Activated CD4-positive, alpha-beta T cell treated with anti-CD3 and anti-CD28 coated beads, Interleukin-2, Interleukin-6, amounts not matched to agents 100 ng/mL and 50 ng/mL, durations not matched to agents 16 hours and 8 hours (primary cell): ENCODE measurements at regions not wholly inside any gene's neighbourhood (a gene's known extent, or its start where the extent isn't known, plus 50 kb on each side); places are given as distances from the start of the nearest gene placed in this dataset.

Experiments
- DNase-seq: peaks from one replicate; pipeline ENCODE4 v3.0.0-alpha.2; 2020

DNA sequence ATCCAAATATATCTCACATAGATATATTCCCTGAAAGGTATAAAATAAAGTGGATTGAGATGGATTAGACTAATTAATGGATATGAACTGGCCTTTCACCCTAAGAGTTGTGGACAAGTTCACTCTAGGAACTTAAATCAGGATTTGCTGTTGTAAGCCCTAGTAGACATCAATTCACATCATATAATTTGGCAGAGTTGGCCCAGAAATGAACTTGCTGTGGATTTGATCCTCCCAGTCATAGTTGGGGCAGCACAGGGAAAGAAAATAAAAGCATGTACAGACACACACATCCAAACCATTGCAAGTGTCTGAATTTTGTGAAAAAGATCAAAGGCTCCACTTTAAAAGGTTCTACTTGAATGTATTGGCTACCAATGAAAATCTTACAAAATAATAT, 734.7 kb upstream of the NR2F2 start:
- DNase-seq: no peak

DNA sequence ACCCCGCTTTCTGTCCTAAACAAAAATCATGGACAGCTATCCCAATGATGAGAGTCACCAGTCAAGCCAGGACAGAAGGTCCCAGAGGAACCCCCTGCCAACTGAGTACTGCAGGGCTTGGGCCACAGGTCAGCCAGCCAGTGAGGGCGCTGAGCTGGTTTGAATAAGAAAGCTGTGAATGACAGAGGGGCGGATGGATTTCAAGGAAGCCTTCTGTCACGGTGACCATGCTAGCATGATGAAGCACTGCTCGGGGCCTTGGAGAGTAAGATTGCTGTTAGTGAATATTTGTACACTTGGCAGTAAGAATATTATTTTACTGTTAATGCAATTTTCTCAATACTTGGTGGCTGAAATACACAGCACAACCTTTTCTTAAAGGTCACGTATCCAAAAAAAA, 734.0 kb upstream of the NR2F2 start:
- DNase-seq: no peak

DNA sequence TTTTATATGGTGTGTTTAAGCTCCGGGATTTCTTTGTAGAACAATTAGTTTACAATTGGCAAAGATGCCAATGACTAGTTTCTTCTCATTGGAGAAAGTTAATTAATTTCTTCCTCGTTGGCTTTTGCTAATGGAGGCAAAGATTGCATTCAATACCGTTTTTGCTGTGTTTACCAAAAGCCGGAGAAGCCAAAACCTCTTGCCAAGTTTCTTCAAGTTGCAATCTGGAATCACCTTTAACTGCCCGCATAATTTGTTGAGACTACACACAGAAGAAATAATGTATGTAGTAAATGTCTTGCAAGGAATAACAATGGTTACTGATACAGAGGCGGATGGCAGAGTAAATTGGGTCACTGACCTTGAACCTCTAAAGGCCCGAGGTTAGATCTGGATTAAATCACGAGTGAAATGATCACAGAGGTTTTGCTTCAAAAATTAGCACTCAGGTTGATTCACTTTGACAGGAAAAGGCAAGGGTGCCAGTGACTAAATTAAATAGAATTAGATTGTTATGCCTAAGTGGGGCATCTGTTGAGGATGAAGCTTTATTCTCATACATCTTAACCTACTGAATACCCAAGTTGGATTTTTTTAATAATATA, 732.1 kb upstream of the NR2F2 start:
- no peak for DNase-seq

DNA sequence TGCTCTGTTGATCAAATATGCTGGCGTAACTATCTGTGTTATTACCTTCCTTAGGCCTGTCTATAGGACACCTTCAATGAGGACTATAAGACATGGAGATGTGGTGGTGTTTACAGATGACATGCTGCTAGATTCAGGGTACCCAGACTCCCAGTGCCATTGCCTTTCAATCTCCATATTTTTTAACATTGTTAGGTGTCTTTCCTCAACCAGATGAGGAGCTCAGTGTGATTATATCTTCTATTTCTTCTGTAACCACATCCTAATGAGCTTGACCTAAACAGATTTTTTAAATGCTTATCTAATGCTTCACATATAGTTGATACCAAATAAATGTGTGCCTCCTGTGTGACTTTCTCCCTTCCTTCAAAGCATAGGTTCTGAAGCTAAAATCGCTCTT, 730.1 kb upstream of the NR2F2 start:
- DNase-seq: no peak

DNA sequence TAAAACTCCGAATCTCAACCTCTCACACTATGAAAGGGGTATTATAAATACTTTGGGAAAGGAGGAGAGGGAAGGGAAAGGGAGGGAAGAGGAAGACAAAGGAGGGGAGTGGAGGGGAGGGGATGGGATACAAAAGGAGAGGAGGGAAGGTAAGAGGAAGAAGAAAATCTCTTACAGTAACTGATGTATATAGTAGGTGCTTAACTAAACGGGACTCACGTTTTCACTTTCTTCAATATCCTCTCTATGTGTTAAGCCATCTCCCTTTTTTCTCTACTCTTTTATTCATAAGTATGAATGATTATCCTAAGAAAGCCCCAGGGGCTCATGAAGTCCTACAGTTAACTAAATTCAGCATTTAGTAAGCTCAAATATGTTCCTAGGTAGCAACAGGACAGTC, 729.6 kb upstream of the NR2F2 start:
- no peak for DNase-seq

DNA sequence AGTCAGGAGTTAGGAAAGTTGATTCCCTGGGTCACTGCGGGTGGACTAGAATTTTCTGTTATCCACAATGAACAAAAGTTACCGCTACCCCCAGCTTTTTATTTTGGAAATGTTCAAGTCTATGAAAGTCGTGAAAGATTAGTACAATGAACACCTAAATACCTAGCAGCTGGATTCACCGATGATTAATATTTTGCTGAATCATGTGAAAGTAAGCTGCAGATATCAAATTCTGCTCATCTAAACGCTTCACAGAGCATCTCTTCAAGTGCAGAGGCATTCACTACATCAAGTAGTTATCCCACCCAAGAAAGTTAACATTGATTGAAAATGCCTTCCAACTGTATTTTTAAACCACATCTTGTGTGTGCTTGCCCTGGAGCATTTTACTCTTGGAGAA, 729.0 kb upstream of the NR2F2 start:
- DNase-seq: no peak

DNA sequence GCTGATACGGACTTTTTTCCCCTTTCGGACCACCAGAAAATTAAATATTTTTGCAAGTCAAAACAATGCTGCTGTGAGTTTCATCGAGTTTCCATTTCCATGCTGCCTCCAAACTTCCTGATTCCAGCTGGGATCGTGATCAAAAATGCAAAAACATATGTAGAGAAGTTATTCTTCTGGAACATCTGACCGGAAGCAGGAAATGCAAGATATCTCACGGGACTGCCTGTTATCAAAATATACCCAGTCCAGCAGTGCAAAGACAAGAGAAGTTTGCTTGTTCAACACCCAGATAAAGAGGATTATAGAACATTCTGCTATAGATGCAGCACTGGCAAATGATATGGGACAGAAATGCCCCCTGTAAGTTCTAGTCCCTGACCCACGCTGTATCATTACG, 726.7 kb upstream of the NR2F2 start:
- no peak for DNase-seq

DNA sequence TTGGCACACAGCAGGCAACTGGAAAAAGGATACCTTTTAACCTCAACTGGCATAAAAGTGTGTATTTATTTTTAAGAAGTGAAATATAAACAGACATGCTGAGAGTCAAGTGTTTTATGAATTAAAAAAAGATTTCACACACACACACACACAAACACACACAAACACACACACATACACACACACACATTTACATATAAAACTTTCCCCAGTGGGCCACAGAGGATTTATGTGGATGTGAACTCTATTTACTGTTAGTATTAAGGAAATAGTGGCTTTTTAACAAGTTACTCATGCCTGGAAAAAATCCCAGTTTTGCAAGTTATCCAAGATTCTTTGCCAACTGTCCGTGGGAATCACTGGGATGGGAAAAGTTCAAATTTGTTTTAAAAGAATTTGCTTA, 725.9 kb upstream of the NR2F2 start:
- DNase-seq: no peak

DNA sequence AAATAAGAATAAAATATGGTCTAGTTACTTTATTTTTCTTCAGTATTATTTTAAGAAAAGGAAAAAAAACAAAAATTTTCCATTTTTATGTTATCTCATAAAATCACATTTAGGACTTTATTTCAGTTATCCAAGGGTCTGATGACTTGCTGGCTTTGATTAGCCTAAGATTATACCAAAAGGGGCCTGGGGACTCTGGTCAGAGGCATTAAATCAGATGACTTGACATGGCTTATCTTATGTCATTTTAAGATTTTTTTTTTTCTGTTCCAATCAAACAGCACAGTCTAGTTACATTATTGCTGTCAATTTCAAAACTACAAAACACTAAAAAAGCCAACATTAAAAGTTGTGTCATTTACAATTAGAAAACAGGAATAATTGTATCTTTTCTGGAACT, 725.4 kb upstream of the NR2F2 start:
- no peak for DNase-seq

DNA sequence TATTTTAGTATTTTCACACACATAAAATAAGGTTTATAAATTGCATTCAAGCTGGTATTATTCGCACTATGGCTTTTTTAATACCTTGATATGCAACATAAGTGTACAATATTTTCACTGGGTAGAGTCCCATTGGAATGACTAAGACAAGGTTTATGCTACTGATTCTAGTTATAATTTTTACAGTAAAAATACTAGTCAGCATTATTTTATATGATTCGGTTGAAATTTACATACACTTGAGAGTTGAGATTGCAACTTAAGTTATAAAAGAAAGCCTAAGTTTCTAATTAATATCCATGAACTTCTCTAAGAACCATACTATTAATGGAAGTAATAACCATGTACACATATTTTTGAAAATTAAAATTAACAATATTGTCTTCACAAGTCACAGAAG, 723.9 kb upstream of the NR2F2 start:
- DNase-seq: no peak

DNA sequence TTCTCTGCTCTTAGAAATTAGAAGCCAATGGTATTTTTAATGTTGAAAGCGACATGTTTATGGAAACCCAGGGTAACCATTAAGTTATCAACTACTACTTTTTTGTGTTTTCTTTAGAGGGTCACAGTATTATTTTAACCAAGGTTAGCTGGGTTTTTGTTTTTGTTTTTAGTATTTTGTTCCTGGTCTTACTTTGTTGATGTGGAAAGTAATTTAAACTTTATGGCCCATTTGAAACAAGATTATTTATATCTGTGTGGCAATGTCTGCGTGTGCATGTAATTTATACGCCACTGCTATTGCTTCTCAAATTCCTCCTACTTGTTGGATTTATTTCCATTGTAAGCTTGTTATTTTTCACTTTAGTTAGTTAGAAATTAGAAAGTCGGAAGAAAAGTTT, 722.1 kb upstream of the NR2F2 start:
- DNase-seq: no peak

DNA sequence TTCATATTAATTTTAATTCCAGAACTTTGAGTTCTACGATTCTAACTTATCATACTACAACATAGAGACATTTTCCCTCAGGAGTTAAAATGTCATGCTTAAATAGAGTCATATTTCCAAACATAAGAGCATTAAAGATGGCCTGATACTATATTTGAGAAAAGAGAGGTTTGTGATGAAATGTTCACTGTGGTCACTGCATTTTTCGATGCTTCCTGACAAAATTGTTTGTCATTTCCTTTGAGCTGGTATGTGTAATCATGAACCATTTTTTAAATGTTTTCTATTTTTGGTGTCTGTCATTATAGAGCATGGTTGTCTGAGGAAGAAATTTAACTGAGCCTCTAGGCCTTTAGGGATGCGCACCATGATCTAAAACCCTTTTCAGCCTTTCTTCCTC, 721.4 kb upstream of the NR2F2 start:
- no peak for DNase-seq

DNA sequence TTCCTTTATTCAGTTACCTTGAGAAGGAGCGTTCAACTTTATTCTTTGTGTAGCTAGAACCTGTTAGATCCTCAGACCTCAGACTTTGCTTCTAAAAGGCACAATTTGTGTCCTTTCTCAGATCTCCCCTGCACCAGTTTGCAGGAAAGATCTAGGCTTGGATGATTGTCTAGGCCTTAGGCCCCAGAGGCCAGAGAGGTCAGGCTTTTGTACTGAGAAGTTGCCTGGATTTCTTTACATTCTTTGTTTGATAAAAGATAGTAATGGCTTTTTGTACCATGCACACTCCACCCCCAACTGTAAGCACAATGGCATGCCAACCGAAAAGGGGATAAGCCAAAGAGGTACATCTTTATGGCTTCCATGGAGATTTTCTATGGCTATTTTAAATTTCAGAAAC, 719.6 kb upstream of the NR2F2 start:
- DNase-seq: no peak

DNA sequence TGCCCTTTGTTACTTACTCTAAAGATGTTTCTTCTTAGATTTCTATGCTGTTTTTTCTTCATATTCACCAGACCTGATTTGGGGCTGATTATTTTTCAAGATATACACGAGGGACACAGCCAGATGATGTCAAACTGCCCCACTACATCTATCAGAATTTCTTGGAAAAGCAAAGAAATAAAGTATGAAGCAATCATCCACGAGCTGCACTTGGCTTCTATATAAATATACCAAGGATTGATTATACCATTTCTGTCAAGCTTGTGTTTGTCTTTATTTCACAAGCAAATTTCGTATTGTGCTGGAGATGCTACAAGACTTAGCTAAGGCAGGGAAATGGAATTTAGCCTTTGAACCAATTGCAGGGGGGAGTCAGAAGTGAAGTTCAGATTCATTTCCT, 715.1 kb upstream of the NR2F2 start:
- DNase-seq: no peak

DNA sequence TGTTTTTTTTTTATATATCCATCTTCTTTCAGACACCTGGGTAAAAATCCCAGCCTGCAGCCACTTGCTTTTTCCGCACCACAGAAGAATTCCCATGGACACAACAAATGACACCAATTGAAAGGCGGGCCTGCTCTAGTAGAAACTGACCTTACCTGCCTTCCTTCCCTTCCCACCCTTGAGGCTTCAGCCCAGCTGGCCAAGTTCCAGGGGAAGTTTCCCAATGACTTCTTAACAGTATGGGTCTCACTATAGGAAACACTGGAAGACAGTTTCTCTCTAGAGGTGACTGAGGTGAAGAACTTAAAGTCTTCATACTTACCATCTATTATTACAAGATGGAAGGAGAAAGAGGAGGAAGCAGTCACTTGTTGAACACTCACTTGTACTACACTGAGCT, 714.2 kb upstream of the NR2F2 start:
- DNase-seq: no peak

DNA sequence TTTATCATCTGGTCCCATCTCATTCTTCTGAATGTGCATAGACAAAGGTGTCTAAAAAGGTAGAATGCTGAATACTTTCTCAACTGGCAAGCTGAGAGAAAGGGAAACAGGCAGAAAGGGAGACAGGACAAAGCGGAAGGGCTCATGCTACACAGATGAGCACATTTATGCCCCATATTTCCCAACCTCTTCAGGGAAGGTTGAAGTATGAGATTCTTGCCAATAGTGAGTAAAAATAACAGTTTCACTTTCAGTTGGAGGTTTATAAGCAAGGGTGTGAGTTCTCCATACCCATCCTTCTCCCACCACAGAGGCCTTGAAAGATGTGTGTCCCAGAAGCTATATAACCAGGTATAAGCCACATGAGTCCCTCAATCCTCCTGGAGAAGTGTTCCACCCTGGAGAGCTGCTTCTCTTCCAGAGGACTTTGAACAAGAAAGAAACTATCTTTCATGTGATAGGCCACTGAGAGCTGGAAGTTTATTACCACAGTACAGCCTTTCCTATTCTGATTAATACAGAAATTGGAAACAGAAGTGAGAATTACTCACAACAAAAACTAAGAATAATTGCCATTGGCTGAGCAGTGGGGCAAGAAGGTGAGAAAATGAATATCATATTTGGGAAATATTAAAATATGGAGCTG, 709.4 kb upstream of the NR2F2 start:
- peak; percentile 60 for DNase-seq

DNA sequence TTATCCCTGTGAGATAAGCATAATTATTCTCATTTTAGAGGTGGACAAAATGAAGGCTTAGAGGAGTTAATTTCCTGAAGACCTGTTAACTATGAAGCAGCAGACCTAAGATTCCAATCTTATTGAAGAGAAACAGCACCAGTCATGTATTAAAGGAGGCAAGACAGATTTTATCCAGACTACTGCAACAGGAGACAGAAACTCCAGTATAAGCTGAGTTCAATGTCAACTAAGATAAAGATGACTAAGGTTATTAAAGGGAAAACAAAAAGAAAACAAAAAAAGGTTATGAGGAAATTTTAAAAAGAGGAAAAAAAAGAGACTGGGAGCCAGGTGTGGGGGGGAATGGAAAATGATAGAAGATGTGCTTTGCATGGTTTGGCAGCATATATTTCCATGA, 707.7 kb upstream of the NR2F2 start:
- no peak for DNase-seq

DNA sequence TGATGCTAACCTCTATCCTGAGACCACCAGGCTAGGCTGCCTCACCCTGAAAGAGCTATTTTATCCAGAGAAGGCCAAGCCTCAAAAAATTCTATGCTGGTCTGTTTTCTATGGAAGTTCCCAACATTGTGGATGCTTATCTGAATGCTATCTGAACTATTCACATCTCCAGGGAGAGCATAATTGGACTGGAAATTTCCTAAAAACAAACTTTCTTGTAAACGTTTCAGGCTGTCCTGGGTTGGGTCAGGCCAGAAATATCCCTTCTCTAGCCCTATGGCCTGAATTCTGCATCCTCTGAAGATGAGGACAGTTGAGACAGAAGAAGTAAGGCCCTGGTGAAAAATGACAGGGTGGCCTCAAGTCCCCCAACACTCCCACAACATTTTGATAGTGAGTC, 706.4 kb upstream of the NR2F2 start:
- DNase-seq: no peak

DNA sequence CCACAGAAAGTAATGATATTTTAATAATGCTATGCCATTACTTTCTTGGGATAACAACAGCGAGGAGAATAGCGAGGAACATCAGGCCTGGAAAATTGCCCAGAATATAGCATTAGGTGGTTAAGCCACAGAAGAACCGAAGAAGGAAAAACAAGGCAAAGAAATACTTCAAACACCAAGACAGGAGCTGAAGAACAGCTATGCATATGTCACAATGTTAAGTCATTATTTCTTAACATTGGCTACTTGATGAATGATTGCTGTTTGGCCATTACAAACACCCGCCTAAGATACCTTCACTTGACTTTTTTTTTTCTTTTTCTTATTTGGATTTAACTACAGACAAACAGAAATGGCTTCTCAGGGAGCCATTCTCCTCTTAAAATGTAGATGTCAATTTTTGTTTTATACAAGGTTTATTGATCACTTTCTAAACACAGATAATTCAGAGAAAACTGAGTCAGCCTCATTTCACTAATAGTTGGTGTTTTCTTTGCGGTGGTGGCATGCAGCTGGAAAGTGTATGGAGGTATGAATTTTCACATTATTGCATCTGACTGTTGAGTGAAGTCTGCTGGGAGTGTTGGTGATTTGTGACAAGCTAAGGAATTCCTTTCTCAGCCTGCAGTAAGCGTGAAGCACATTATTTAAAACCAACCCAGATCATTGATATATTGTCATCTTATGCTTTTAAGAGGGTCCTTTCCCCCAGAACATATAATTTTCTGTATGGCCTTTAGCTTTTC, 705.7 kb upstream of the NR2F2 start:
- no peak for DNase-seq

DNA sequence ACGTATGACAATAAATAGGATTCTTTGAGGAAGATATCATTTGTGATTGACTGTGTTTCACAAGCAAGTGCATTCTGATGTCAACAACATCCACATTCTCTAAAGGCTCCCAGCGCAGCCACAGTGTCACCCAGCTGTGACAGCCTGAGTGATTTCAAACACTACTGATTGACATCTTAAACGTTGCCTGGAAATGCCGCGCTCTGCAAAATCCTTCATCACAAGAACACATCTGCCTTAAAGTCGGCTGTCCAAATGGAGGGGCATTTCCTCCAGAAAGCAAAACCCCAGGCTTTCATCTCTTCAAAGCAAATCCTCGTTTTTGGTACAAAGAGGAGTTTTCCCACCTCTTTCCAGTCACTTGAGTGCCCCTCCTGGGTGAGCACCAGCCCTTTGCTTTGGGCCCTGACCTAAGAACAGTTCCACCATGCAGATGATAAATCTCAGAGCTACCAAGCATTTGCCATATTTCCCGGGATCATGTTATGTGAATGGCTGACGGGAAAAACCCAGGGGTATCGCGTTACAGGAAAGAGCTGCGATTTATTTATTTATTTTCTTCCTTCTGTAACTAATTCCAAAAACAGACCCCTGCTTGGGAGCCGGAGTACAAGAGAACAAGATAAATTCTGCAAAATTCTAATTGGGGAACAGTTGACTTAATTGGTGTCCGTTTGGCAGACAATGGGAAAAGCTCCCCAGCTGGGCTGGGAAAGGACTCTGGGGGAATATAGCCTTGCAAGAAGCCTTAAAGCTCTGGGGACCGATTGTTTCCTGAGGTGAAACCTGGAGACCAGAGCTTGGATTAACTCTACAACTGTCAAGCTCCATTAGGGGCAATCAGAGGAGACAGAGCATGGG, 703.8 kb upstream of the NR2F2 start:
- no peak for DNase-seq

DNA sequence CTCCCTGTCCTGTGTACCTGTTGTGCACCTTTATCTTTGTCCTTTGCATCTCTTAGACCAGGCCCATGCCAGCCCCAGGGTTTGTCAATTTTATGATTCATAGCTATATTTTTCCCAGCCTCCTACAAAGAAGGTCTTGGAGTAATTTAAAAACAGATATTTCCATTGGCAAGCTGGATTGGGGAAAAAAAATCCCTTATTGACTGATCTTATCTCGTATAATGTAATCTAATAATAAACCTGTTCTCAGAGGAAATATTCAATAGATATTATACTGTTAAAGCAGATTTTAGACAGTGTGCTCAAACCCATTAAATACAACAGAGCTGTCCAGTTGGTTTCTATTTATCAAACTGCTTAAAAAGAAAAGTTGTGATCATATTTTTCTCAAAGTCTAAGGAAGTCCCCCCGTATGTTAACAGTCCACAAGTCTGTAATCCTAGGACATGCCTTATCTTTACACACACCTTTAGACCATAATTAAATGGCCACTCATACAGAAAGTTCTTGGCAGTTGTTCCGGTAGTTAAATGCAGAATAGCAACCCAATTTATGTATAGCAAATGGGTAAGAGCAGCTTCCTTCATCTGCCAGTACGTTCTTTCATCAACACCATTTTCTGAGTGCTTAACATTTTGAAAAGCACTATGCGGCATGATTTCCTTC, 700.9 kb upstream of the NR2F2 start:
- no peak for DNase-seq

DNA sequence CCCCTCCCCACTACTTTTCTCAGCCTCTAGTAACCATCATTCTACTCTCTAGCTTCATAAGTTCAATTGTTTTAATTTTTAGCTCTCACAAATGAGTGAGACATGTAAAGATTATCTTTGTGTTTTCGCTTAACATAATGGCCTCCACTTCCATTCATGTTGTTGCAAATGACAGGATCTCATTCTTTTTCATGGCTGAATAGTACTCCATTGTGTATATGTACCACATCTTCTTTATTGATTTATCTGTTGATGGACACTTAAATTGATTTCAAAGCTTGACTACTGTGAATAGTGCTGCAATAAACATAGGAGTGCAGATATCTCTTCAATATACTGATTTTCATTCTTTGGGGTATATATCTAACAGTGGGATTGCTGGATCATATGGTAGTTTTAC, 699.8 kb upstream of the NR2F2 start:
- DNase-seq: no peak

DNA sequence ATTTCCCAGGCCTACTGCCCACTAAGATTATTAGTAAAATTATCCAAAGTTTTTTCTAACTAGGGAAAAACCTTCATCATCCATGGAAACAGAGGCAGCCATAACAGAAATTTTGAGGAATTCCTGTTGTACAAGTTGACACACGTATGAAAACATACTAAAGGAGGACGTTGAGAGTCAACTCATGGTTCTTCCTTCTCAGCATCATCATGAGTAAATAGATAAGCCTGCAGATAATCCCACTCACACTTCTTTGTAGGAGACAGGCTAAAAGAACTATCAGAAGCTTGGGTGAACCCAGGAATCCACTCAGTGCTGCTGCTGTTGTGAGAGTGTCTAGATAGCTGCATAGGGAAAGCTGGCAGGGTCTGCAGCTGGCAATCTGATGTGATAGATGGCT, 694.8 kb upstream of the NR2F2 start:
- DNase-seq: no peak
